GM19452 (cell line): ENCODE measurements at regions not wholly inside any gene's neighbourhood (a gene's known extent, or its start where the extent isn't known, plus 50 kb on each side); places are given as distances from the start of the nearest gene placed in this dataset.
"Not testable (repeated sequence)": the region's sequence is repeated elsewhere in the genome, so short reads cannot be mapped to it uniquely, and the experiment has no call there.

ENCODE experiments used
- ATAC-seq: cut with Tn5 transposase; IDR thresholded peaks from one replicate; pipeline ENCODE4 v1.9.1; 2021; ENCODE audit not compliant: unreplicated experiment

DNA sequence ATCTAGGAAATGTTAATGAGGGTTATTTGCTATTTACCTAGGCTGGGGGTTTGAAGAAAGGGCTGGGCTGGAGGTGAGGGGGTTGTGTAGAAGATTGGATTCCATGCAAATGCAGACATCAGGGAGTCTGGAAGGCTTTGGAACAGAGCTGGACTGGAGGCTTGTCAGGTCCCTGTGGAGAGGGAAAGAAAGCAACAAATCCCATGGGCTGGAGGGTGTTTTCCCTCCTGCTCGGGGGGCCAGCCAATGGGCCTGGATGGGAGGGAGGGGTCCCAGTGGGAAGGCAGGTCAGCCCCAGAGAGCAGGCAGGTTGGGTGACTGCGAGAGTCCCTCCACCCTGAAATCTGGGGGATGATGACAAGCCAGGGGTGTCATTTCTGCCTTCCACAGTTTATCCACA lies 431.8 kb downstream of the RPS24 start:
- no peak for ATAC-seq

DNA sequence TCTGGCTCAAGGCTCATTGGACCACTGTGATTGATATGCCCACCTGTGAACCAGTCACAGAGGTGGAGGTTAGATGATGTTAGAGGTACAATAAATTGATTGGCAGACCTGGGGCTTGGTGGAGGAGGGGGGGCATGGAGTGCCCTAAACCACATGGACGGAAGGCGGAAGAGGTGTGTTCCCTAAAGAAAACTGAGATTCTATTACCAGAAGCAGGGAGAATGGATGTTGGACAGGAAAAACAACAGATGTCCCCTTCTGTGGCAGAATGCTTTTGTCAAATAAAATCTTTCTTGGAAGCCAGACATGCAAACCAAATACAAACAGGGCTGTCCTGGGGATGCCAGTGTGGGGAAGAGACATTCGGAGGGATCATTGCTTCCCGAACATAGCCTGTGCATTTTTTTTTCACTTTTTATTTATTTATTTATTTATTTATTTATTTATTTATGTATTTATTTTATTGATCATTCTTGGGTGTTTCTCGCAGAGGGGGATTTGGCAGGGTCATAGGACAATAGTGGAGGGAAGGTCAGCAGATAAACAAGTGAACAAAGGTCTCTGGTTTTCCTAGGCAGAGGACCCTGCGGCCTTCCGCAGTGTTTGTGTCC lies 433.9 kb downstream of the RPS24 start:
- ATAC-seq, result no peak

GRCh38 chr10:78468731-78469130 lies 435.1 kb downstream of the RPS24 start:
- ATAC-seq, result not testable (repeated sequence)

DNA sequence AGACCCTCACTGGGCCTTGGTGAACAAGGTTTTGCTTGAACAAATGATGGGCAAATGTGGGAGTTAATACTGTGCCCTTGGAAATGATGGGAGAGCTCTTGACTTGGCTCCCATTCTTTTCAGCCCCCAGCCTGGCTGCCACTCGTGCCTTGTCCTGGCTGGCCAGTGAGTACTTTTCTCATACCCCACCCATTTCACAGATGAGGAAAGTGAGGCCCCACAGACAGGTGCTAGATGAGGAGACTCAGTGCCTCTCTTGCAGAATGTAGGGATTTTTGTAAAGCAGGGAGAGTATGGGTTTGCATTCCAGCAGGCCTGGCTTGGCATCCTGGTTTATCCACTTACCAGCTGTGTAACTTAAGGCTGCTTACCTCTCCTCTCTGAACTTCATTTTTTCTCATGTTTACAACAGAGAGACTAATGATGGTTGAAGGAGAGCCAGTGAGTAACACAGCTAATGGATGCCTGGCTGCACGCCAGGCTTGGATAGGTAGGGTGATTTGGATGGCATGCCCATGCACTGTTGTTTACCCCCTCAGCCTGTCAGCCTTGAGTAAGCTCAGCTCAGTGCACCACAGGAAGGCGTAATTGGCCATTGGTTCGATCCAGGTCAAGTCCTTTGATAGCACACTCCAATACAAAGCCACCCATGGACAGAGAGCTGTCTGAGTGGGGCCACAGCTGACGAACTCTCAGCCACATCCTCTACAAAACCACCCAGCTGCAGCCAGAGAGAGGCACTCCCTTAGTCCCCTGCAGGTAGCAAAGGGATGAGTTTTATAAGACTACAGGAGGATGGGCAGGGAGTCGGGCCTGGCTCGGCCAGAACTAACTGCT lies 436.8 kb downstream of the RPS24 start:
- no peak for ATAC-seq

GRCh38 chr10:78471326-78471722 lies 437.7 kb downstream of the RPS24 start:
- no peak for ATAC-seq

DNA sequence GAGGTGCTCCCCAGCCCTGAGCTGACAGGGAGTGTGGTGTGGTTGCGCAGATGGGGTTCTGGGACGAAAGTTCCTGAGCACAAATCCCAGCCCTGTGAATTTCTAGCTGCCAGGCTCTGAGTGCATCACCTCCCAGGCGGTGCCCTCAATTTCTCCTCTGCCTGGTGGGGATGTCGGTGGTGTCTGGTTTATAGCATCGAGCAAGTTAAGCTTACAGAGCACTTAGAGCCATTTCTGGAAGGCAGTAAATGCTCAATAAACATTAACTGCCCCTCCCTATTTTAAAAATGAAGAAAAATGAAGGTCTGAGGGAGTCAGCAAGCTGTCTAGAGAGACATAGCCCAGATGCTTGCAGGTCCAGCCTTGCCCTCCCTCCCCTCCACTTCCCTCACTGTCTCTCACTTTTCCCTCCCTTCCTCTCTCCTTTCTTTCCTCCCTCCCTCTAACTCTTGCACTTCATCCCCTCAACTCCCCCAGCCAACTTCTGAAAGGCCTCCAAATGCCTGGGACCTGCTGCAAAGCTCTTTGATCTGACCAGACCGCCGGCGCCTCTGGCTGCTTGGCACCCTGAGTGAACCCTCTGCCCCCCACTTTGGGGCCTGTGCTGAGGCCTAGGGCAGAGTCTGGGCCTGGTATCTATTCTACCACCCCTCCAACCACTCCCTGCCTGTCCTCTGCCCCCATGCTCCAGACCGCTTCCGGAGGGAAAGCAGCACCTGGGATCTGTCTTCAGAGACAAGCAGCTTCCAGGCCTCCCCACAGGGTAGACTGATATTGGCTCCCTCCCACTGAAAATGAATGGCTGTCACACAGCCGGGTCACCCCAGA lies 438.3 kb downstream of the RPS24 start:
- no peak for ATAC-seq

DNA sequence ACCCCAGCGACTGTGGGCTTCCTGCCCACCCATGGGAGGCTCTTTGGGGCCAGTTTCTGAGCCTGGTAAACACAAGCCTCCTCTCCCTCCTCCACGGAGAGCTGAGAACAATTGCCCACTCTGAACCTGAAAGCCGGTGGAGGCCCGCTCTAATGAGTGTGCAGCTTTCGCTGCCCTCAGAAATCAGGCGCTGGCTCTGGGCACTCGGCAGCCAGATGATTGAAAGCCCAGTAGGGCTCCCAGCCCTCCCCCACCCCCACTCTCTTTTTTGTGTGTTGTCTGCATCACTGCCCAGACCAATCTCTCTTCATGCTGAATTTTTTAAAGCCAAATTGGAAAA lies 438.9 kb downstream of the RPS24 start:
- ATAC-seq, result no peak

DNA sequence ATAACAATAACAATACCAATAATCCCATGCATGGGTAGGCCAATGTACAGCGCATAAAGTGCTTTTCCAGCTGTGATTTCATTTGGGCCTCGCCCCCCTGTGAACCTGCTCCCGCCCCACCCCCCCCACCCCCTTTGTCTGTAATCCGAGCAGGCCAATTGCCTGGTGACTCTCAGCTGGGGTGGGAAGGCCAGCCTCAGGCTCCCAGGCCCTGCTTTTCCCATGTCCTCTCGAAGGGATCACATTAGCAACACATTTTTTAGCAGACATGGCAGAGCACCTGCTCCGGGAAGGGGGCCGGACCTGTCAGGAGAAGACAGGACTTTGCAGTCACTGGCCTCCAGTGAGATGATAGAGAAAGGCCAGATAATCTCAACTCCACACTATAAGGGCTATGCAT lies 439.3 kb downstream of the RPS24 start:
- no peak for ATAC-seq

DNA sequence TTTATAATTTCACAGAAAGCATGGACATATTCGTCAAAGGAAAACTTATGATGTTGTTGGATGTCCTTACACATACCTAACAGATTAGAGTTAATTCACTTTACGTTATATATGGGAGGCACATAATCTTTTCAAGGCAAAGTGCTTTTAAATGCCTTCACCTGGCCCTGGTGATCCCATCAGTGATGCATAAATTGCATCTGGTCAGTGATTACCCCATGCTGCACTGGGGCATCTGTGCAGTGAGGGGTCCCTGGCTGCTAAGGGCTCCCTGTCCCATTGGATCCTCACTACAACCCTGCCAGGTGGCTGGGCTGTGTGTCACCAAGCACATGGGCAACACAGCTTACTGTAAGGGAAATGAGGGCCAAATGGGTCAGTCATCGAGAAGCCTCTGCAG lies 441.1 kb downstream of the RPS24 start:
- ATAC-seq, result no peak

DNA sequence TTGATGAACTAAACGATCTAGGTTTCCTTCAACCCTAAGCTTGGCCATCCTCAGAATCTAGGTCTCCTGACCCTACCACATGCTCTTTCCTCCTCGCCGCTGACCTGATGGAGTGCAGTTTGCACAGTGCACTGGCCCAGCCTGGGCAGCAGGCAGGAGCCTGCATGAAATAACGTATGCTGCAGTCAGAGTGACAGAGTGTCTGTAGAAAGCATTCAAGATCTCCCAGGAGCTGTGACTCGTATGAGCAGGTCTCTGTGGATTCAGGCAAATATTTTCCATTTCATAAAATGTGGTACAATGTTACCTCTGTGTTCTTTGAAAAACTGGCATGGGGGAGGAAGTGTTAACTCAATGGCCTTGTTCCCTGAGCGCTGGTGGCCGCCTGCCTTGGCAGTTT lies 441.8 kb downstream of the RPS24 start:
- ATAC-seq, result no peak

DNA sequence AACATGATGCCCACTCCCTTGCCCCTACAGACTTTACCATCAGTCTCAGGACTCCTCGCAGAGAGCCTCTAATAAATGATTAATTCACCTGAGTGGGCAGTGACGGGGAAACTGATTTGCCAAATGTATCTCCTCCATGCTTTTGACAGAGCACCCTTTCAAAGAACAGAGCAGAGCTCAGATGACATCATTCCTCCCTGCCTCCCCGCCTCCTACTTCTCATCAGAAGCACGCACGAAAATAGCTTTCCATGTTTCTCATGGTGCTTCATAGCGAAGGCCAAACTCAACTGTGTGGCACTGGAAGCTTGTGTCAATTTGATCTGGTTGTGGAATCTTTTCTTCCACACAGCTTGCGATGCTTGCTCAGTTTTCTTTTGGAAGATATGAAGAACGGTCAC lies 442.5 kb downstream of the RPS24 start:
- no peak for ATAC-seq

- no peak for ATAC-seq
Measured at GRCh38 chr10:78476844-78477243, 443.2 kb downstream of the RPS24 start.

DNA sequence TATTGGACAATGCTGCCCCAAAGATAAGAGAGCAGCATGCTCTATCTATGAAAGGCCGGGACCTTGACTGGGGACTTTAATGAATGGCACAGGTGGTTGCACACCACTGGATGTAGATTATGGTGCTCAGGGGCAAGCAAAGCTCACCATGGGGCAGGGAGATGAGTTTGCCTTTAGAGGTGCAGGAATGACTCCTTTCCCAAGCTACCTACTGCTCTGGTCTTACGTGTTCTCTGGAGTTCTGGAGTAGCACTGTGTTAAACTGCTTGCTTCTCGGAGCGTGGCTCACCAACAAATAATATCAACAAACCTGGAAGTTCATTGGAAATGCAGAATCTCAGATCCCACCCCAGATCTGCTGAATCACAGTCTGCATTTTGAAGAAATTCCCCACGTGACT lies 445.3 kb downstream of the RPS24 start:
- ATAC-seq, result no peak

DNA sequence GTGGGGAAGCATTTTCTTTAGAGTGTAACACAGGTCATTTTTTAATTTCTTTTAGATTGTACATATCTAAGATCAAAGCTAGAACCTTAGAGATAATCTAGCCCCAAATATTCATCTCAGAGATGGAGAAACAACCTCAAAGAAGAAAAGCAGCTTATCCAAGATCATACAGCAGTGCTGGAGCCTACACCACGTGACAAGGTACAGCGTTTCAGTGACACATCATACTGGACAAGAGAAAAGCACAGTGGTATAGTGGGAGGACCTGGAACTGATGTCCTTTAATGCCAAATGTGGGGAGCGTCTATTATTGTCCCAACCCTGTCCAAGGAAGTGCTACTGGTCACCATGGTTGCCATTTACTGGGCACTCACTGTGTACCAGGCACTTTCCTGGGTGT lies 445.8 kb downstream of the RPS24 start:
- no peak for ATAC-seq

DNA sequence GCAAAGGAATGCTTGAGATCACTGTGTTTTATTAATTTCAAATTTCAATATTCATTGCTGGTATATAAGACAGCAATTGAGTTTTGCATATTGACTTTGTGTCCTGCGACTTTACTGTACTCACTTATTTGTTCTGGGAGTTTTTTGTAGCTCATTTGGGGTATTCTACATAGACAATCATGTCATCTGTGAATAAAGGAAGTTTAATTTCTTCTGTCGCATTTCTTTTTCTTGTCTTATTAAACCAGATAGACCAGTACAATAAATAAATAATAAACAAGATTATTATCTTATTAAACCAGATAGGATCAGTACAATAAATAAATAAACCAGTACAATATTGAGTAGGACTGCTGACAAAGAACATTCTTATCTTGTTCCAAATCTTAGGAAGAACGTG lies 448.2 kb downstream of the RPS24 start:
- no peak for ATAC-seq

GRCh38 chr10:78483641-78484040 lies 450.0 kb downstream of the RPS24 start:
- no peak for ATAC-seq

- no peak for ATAC-seq
Measured at GRCh38 chr10:78489034-78489433, 455.4 kb downstream of the RPS24 start.

GRCh38 chr10:78491812-78492211 lies 458.1 kb downstream of the RPS24 start:
- ATAC-seq, result no peak

DNA sequence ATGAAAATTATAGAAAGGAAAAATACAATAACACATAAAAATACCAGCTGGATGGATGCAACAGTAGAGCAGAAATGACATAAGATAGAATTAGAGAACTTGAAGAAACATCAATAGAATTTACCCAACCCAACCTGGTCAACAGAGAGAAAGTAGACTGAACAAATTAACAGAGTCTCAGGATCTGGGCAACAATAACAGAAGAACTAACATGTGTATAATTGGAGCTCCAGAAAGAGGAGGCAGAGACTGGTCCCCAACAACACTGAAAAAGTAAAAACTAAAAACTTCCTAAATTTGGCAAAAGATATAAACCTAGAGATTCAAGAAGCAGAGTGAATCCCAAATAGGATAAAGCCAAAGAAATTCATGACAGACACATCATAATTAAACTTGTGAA lies 458.8 kb downstream of the RPS24 start:
- ATAC-seq, result no peak

DNA sequence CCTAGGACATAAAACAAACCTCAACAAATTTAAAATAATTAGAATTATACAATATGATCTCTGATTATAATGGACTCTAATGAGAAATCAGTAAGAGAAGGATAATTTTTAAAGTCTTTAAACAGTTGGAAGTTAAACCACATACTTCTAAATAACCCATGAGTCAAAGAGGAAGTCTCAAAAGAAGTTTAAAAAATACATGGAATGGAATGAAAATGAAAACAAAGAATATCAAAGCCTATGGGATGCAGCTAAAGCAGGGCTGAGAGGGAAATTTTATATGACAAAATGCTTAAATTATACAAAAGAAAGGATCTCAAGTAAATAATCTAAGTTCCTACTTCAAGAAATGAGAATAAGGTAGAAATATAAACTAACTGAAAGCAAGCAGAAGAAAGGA lies 460.5 kb downstream of the RPS24 start:
- no peak for ATAC-seq

DNA sequence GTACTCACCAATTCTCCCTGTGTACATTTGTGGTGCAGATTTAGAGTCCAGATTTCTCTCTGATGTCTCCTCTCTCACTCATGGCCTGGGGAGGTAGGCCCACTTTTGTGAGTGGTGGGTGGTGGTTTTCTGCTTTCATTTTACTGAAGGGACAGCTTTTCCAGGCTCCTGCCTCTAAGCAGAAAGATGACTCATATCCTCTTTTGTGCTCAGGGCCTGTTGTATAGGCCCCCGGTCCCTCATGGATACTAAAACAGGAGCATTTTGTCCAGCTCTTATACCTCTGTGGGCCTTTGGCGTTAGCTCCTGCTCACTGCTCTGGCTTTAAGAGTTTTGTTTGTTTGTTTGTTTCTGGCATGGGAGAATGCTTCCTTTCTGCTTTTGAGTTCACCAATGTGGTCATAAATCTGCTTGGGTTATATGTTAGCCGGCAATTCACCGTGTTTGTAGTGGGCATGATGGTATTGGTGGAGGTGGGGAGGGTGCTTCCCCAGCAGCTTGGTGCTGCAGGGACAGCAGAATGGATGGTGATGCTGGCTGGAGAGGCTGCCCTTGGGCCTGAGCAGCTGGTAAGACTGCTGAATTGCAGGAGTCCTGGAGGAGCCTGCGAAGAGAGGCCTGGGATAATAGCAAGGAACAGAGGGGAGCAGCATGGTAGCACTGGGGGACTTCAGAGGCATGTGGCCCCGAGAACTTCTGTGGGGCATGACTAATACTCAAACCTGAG lies 468.7 kb downstream of the RPS24 start:
- no peak for ATAC-seq
